GM12874 (cell line): ENCODE measurements at regions not wholly inside any gene's neighbourhood (a gene's known extent, or its start where the extent isn't known, plus 50 kb on each side); places are given as distances from the start of the nearest gene placed in this dataset.

Experiments
- TF ChIP-seq, protein P1 (sequence below): IDR thresholded peaks from 2 replicates; pipeline ENCODE4 v1.5.1; 2011; ENCODE audit warnings: low read depth, mild to moderate bottlenecking, control low read depth, low read length, moderate library complexity; ENCODE audit not compliant: insufficient read depth

- TF ChIP-seq, protein P1, sequence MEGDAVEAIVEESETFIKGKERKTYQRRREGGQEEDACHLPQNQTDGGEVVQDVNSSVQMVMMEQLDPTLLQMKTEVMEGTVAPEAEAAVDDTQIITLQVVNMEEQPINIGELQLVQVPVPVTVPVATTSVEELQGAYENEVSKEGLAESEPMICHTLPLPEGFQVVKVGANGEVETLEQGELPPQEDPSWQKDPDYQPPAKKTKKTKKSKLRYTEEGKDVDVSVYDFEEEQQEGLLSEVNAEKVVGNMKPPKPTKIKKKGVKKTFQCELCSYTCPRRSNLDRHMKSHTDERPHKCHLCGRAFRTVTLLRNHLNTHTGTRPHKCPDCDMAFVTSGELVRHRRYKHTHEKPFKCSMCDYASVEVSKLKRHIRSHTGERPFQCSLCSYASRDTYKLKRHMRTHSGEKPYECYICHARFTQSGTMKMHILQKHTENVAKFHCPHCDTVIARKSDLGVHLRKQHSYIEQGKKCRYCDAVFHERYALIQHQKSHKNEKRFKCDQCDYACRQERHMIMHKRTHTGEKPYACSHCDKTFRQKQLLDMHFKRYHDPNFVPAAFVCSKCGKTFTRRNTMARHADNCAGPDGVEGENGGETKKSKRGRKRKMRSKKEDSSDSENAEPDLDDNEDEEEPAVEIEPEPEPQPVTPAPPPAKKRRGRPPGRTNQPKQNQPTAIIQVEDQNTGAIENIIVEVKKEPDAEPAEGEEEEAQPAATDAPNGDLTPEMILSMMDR, result no peak
These were observed 224.4 kb downstream of the PTPRU start for GRCh38 chr1:29460694-29461093.

DNA sequence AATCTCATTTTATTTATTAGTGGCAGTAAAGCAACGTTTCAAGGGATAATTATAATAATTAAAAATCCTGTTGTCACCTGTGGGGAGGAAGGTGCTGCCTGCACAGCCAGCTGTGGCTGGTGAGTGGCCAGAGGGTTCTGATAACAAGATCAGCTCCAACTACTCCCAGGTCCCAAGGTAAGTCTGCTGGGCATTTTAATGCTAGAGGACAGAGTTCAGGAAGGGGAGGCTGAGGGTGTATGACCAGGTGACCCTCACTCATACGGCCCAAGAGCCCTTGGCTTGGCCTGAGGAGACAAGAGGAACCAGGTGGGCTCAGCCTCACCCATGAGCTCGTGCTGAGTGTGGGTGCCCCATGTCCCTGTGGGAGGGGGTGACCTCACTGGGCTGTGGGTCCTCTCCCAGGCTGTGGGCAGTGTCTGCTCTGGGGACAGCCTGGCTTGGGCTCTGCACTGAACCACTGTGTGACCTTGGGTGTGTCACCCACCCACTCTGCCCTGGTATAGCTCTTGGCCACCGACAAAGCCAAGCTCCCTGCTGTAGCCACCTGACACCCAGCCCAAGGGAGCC, 223.8 kb downstream of the PTPRU start:
- TF ChIP-seq, protein P1, result no peak

DNA sequence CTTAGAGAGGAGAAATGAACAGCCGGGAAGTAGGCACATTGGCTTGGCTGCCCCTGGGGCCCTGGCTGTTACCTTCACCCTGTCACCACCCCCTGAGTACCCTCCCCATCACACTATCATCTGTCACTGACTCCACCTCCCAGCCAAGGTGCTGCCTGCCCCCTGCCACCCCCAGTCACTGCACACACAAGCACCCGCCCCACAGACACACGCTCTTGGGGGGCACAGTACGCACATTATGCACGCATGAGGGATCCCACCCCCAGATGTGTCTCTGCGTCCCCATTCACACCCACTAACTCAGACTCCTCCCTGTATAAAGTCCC, 223.3 kb downstream of the PTPRU start:
- TF ChIP-seq, protein P1, result no peak

- TF ChIP-seq, protein P1, result no peak
These were observed 222.7 kb downstream of the PTPRU start for GRCh38 chr1:29458737-29459619.

GRCh38 chr1:29457496-29458368, 221.4 kb downstream of the PTPRU start:
- TF ChIP-seq, protein P1, result no peak

- TF ChIP-seq, protein P1, result no peak
These were observed 220.5 kb downstream of the PTPRU start for GRCh38 chr1:29456685-29457435.
